OCI-LY1 (cell line): ENCODE measurements at regions not wholly inside any gene's neighbourhood (a gene's known extent, or its start where the extent isn't known, plus 50 kb on each side); places are given as distances from the start of the nearest gene placed in this dataset.

Source experiments
- CTCF ChIP-seq: fragments of 200-600 bp; sonication (generic), shearing (Covaris generic); IDR thresholded peaks from 2 replicates; pipeline ENCODE4 v1.5.1; 2017; ENCODE audit warnings: mild to moderate bottlenecking, antibody characterized with exemption, low read length, moderate library complexity, mixed read lengths
- EZH2 ChIP-seq: fragments of 200-600 bp; sonication (generic), shearing (Covaris generic); IDR thresholded peaks from 2 replicates; pipeline ENCODE4 v1.8.0; 2017; ENCODE audit warnings: borderline replicate concordance, mixed run types, mild to moderate bottlenecking, antibody characterized with exemption, low read length, moderate library complexity, mixed read lengths

GRCh38 chr2:57733956-57734355 lies 312.6 kb upstream of the VRK2 start:
- TF ChIP-seq CTCF = no peak
- no peak for TF ChIP-seq EZH2
